Dermis microvascular lymphatic vessel endothelial cell (primary cell): ENCODE measurements at regions not wholly inside any gene's neighbourhood (a gene's known extent, or its start where the extent isn't known, plus 50 kb on each side); places are given as distances from the start of the nearest gene placed in this dataset.
A peak's percentile ranks its signal among the peaks of the same experiment; 100 is the strongest.

ENCODE experiments used
- DNase-seq, 2 donors: peaks; one replicate each; pipeline versions ENCODE4 v3.0.0 to v3.0.0-alpha.2; 2010; ENCODE audit warnings: low read depth in 2 of 2

DNA sequence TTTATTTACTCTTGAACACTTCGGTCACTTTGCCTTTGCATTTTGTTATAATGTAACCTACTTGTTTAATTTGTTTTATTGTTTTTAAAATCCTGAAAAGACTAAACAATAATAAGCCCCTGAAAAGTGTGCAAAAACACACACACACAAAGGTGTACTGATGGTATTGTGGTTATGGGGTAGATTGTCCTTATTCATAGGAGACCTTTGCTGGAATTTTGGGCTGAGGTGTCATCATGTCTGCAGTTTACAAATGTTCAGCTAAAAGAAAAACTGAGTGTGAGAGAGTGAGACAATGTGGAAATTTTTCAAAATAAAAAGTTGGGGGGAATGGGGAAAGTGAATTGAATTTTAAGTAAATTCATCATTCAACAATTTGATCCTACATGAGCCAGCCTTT, 174.9 kb downstream of the QDPR start:
- no peak for DNase-seq

- DNase-seq: peak; percentile 99
Measured at GRCh38 chr4:17336524-17336961, 175.3 kb downstream of the QDPR start.

GRCh38 chr4:17336069-17336468, 175.8 kb downstream of the QDPR start:
- no peak for DNase-seq

DNA sequence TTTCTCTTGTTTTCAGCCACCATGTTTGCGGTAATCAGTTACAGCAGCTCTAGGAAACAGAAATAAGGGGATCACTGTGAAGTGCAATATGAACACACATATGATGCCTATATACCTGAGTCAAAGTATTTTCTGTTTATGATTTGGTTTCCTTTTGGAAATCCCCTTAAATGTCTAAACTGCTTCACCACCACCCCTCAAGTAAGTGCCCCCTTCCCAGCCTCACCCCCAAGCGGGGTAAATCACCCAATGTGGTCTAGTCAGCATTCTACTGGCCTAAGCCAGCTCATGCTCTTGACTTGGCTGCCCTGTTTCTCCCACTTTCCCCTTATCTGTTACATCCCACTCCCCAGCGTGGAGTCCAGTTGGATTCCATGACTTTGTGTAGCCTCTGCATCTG, 176.5 kb downstream of the QDPR start:
- DNase-seq: no peak

GRCh38 chr4:17332478-17332877, 179.4 kb downstream of the QDPR start:
- no peak for DNase-seq

- DNase-seq: no peak
Measured at GRCh38 chr4:17329046-17329445, 182.8 kb downstream of the QDPR start.

DNA sequence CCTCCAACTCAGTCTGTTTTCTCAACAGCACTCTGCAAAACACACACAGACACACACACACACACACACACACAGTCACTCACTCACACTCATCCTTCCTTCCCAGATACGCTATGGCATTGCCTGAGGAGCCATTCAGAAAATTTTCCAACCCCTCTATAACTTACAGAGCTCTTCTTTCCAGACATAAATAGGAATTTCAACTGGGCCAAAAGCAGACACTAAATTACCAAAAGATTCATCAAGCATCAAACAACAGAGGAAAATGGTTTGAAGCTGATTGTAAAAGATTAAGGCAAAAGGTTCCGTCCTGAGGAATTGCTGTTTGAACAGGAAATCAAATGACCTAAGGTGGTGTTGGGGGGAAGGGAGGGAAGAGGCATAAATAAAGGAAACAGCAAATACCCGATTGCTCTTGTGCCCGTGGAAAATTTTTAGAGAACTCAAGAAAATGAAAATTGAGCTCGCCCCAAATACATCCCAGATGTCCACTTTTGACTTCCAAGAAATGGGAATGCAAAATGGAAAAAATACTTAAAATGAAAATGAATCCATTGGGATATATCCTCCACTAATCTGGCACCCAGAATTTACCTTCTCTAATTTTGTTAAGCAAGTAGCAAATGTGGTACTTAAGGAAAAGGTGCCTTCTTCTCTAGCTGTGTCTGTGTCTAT, 183.6 kb downstream of the QDPR start:
- peak in 1 of 2 donors; percentile 54 for DNase-seq

DNA sequence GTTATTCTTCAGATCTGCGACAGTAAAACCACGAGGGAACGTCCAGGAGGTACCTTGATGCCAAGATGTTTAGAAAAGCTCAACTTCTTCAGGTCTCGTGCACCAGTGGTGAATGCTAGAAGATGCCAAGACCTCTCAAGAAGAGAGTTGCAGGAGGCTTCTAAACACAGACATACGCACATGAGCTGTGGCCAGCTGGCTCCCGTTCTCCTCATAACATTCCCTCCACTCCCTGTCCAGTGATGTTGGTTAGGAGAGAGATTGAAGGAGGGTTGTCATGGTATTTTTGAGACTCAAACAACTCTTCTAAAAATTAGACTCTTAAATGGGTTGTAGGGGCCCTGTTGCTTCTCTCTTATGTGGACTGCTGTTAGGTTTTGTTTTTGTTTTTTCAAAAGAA, 184.3 kb downstream of the QDPR start:
- no peak for DNase-seq

- no peak for DNase-seq
Measured at GRCh38 chr4:17326756-17327155, 185.1 kb downstream of the QDPR start.

- DNase-seq: no peak
Measured at GRCh38 chr4:17325098-17325497, 186.8 kb downstream of the QDPR start.

- DNase-seq: peak; percentile 67 to 76
Measured at GRCh38 chr4:17324386-17324830, 187.5 kb downstream of the QDPR start.

- peak; percentile 66 to 68 for DNase-seq
Measured at GRCh38 chr4:17323554-17324385, 188.1 kb downstream of the QDPR start.

DNA sequence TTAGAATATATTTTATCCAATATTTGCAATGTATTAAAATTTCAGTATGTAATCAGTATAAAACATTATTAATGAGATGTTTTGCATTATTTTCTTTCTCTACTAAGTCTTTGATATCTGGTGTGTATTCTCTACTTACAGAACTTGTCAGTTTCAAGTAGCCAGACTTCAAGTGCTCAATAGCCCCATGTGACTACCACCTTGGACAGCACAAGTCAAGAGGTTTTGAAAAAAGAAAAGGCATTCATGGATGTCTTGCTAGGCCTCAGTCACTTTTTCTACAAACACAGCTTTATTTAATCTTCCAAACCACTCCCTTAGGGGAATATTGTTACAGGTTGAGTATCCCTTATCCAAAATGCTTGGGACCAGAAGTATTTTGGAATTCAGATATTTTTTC, 189.4 kb downstream of the QDPR start:
- DNase-seq: no peak

GRCh38 chr4:17320046-17320445, 191.8 kb downstream of the QDPR start:
- DNase-seq: no peak

GRCh38 chr4:17317526-17317925, 194.4 kb downstream of the QDPR start:
- no peak for DNase-seq

DNA sequence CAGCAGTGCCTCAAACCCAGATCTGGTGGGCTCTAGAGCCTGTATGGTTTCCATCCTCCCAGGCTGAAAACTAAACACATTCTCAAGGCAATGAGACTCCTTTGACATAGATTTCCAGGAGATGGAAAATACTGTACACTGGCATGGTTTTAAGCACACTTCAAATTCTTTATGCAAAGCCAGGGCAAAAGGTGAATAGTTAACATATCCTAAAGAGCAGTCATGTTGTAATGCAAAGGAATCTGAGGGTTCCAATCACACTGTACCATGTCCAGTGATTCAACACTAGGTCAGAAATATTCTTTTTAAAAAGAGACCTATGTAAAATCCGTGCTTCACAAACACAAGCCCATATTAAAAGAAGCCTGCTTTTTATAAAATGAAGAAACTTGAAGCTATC, 195.3 kb downstream of the QDPR start:
- no peak for DNase-seq

GRCh38 chr4:17315459-17315858, 196.4 kb downstream of the QDPR start:
- DNase-seq: no peak

DNA sequence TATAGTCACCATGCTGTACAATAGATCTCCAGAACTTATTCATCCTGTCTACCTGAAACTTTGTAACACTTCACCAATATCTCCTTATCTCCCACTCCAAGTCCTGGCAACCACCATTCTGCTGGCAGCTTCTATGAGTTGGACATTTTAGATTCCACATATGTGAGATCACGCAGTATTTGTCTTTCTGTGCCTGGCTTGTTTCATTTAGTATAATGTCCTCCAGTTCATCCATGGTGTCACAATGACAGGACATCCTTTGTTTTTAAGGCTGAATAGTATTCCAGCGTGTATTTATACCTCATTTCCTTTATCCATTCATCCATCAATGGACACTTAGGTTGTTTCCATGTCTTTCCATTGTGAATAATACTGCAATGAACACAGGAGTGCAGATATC, 198.7 kb downstream of the QDPR start:
- peak; percentile 80 to 87 for DNase-seq

GRCh38 chr4:17310269-17310652, 201.6 kb downstream of the QDPR start:
- no peak for DNase-seq

DNA sequence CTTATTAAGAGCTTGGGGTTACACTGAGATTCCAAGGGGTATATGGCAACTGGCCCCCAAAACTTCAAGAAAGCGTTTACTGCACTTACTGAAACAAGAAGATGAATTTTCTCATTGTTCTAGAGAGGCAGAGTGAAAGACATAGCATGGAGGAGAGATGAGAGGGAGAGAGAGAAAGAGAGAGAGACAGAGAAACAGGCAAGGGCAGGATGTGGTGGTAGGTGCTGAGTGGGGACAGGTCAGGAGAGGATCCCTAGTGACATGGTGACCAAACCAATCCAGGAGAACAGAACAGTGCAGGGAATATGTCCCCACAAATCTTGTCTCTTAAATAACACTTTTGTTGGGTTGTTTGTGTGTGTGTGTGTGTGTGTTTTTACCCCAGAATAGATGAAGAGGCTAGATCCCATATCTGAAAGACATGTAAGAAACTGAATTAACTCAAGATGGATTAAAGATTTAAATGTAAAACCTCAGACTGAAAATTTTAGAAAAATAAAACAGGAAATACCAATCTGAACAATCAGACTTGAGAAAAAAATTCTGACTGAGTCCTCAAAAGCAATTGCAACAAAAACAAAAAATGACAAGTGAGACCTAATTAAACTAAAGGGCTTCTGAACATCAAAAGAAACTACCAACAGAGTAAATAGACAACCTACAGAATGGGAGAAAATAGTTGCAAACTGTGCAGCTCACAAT, 202.2 kb downstream of the QDPR start:
- no peak for DNase-seq

DNA sequence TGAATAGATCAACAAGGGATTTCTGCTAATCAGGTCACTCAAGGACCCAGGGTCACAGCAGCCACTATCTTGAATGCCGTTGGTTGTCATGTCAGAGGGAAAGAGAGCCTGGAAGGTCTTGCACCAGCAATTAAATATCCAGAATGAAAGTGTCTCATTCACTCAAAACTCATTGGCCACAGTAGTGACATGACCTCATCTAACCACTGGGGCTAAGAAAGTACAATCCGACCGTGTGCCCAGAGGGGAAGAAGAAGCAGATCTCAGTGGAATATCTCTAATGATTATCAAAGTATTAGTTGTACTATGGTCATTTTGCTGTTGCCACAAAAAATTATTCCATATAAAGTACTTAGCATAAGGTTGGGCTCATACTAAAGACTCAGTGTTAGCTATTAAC, 210.0 kb downstream of the QDPR start:
- no peak for DNase-seq

GRCh38 chr4:17301266-17301665, 210.6 kb downstream of the QDPR start:
- no peak for DNase-seq
